PC-3 (cell line): ENCODE measurements at regions not wholly inside any gene's neighbourhood (a gene's known extent, or its start where the extent isn't known, plus 50 kb on each side); places are given as distances from the start of the nearest gene placed in this dataset.

Source experiments
- ATAC-seq: fragments of 200-7000 bp; cut with Tn5 transposase; 2 replicates; pipeline ENCODE4 v1.9.1; 2020; ENCODE audit warnings: mild to moderate bottlenecking, moderate library complexity
- BruUV-seq: library from RNA; stranded (reverse); fragments of 400-500 nt; replicated peaks from 2 replicates; lab custom pipeline; 2021; lab: Mats Ljungman, UMichigan
- CTCF ChIA-PET: fragments of 300-600 bp; sonication (Branson Sonifier 250); formaldehyde crosslinking; loops from one replicate; lab custom pipeline; 2022; ENCODE audit warnings: antibody characterized with exemption; lab: Charles Lee
- POLR2A ChIA-PET: fragments of 300-600 bp; sonication (Branson Sonifier 250); formaldehyde crosslinking; loops from one replicate; lab custom pipeline; 2022; ENCODE audit warnings: antibody characterized with exemption; ENCODE audit not compliant: unreplicated experiment; lab: Charles Lee
- DNase-seq: peaks from one replicate; pipeline ENCODE4 v3.0.0-alpha.2; 2015
- H2AFZ ChIP-seq: fragments of 300-600 bp; sonication (generic); 2 replicates; pipeline ENCODE4 v1.6.0; 2016; ENCODE audit warnings: antibody characterized with exemption, low read length
- H3F3A ChIP-seq: fragments of 300-600 bp; sonication (generic); one replicate; pipeline ENCODE4 v1.6.0; 2017; ENCODE audit warnings: antibody characterized with exemption, low read length, control low read depth, mild to moderate bottlenecking; ENCODE audit not compliant: unreplicated experiment
- H3K27ac ChIP-seq: fragments of 300-600 bp; sonication (generic); 2 replicates; pipeline ENCODE4 v1.5.1; 2016; ENCODE audit warnings: mild to moderate bottlenecking, low read length
- H3K27me3 ChIP-seq: fragments of 300-600 bp; sonication (generic); 2 replicates; pipeline ENCODE4 v1.6.1; 2016; ENCODE audit warnings: low read length, mixed read lengths
- H3K36me3 ChIP-seq: fragments of 300-600 bp; sonication (generic); 2 replicates; pipeline ENCODE4 v1.6.1; 2016; ENCODE audit warnings: low read depth, mixed run types, low read length, mixed read lengths
- H3K4me1 ChIP-seq: fragments of 300-600 bp; sonication (generic); 2 replicates; pipeline ENCODE4 v1.5.1; 2016; ENCODE audit warnings: low read length; ENCODE audit not compliant: insufficient read depth
- H3K4me2 ChIP-seq: fragments of 300-600 bp; sonication (generic); 2 replicates; pipeline ENCODE4 v1.6.0; 2016; ENCODE audit warnings: low read length
- H3K4me3 ChIP-seq: fragments of 300-600 bp; sonication (generic); 2 replicates; pipeline ENCODE4 v1.5.1; 2016; ENCODE audit warnings: mild to moderate bottlenecking, low read length, mixed read lengths
- H3K79me2 ChIP-seq: fragments of 300-600 bp; sonication (generic); 2 replicates; pipeline ENCODE4 v1.6.1; 2017; ENCODE audit warnings: low read length, mixed read lengths
- H3K9ac ChIP-seq: fragments of 300-600 bp; sonication (generic); 2 replicates; pipeline ENCODE4 v1.6.0; 2016; ENCODE audit warnings: mild to moderate bottlenecking, low read length
- H3K9me2 ChIP-seq: fragments of 300-600 bp; sonication (generic); replicated peaks from 2 replicates; pipeline ENCODE4 v1.6.1; 2016; ENCODE audit warnings: mixed run types, low read length, mixed read lengths
- H3K9me3 ChIP-seq: fragments of 300-600 bp; sonication (generic); 2 replicates; pipeline ENCODE4 v1.6.1; 2016; ENCODE audit warnings: low read length, mixed read lengths
- H4K20me1 ChIP-seq: fragments of 300-600 bp; sonication (generic); 2 replicates; pipeline ENCODE4 v1.6.1; 2016; ENCODE audit warnings: low read length, mixed read lengths
- CTCF ChIP-seq: fragments of 300-600 bp; sonication (generic); conservative IDR thresholded peaks from 2 replicates; pipeline ENCODE4 v1.5.1; 2017; ENCODE audit warnings: antibody characterized with exemption, low read depth, mild to moderate bottlenecking, low read length
- EZH2 ChIP-seq: fragments of 300-600 bp; sonication (generic); IDR thresholded peaks from one replicate; pipeline ENCODE4 v1.6.1; 2017; ENCODE audit warnings: antibody characterized with exemption, mild to moderate bottlenecking, low read length; ENCODE audit not compliant: unreplicated experiment
- EZH2phosphoT487 ChIP-seq: fragments of 300-600 bp; sonication (generic); IDR thresholded peaks from 2 replicates; pipeline ENCODE4 v1.6.1; 2018; ENCODE audit warnings: mild to moderate bottlenecking, antibody characterized with exemption, low read length, borderline replicate concordance
- intact Hi-C: fragments of 100-400 bp; cut with micrococcal nuclease; formaldehyde crosslinking; loops from 2 replicates; pipeline ENCODE4 v1.9.0; 2023

DNA sequence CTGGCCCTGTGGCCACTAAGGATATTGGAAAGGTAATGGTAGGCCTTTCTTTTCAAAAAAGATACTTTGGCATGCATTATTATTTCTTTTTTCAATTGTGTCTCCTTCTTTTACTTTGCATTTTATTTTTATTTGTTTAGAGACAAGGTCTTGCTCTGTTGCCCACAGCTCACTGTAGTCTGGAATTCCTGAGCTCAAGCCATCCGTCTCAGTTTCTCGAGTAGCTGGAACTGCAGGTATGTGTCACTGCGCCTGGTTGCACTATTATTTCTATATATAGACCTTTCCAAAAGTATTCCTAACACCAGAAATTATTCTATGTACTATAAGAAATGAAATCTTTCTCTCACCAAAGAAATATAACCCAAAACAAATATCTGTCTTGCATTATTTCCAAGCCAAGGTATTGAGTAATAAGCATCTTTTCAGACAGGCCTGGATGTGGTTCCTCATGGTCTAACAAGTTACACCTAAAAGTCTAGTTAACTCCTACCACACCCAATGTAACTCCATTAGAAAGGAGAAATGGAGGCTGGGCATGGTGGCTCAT is 500.8 kb upstream of the ANKRD30A start:
- H3K9me3 ChIP-seq = no peaks in the 10 kb centered on the region
- H3K27ac ChIP-seq = 0 out of 2 replicates have a peak overlapping the region, but pooled peaks have one; percentile 0
- CTCF ChIA-PET = interaction anchor here (0.9 kb wide), 1 partner anchor 101 kb away, joined by 4 read pairs; no protein-coding TSS in a partner anchor
- BruUV-seq = no TSS peak
- no peak for ATAC-seq
- 0 out of 2 replicates have a peak overlapping the region, but pooled peaks have one; percentile 2 for H2AFZ ChIP-seq
- DNase-seq = peak; percentile 67
- H3K4me3 ChIP-seq = no peak overlapping the region
- POLR2A ChIA-PET = no interaction called here
- H3K4me1 ChIP-seq = peaks cover 22% of the 10 kb centered on the region
- no peak for TF ChIP-seq CTCF
- TF ChIP-seq EZH2phosphoT487 = no peak
- TF ChIP-seq EZH2 = no peak
- H3F3A ChIP-seq = no peaks in the 10 kb centered on the region
- no peak overlapping the region for H3K4me2 ChIP-seq
- H3K9ac ChIP-seq = no peak overlapping the region
- no peaks in the 10 kb centered on the region for H3K79me2 ChIP-seq
- no peaks in the 10 kb centered on the region for H3K27me3 ChIP-seq
- H3K9me2 ChIP-seq = no peaks in the 10 kb centered on the region
- intact Hi-C loops = no loop called here
- no peaks in the 10 kb centered on the region for H3K36me3 ChIP-seq
- no peaks in the 10 kb centered on the region for H4K20me1 ChIP-seq

DNA sequence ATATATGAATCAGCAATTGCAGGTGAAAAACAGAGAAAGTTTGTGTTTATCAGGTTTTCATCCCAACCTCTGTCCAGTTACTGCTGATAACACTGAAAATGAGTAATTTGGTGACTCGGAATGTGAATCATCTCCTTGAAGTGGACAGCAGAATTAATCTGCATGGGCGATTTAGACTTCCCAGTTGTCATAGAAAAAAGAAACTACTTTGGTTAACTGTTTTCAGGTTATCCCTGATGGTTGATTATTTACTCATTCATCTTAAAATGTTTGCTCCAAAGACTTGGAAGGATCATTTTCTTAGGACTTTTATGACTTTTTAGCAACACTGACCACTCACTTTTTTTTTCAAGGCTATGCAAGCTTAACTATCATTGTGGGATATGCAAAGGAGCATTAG is 504.1 kb upstream of the ANKRD30A start:
- peak; percentile 82 for ATAC-seq
- H3K79me2 ChIP-seq = no peaks in the 10 kb centered on the region
- BruUV-seq = no TSS peak
- H4K20me1 ChIP-seq = no peaks in the 10 kb centered on the region
- H2AFZ ChIP-seq = no peak overlapping the region
- intact Hi-C loops = no loop called here
- no peaks in the 10 kb centered on the region for H3K36me3 ChIP-seq
- H3K9me3 ChIP-seq = no peaks in the 10 kb centered on the region
- H3K27ac ChIP-seq = no peak overlapping the region
- CTCF ChIA-PET = no interaction called here
- no peaks in the 10 kb centered on the region for H3F3A ChIP-seq
- DNase-seq = peak; percentile 81
- no peak overlapping the region for H3K9ac ChIP-seq
- POLR2A ChIA-PET = interaction anchor here (0.5 kb wide), 1 partner anchor 15 kb away, joined by 3 read pairs; no protein-coding TSS in a partner anchor
- peaks cover 14% of the 10 kb centered on the region for H3K4me1 ChIP-seq
- TF ChIP-seq EZH2phosphoT487 (no peak), EZH2 (no peak), CTCF (no peak)
- H3K4me3 ChIP-seq = no peak overlapping the region
- no peaks in the 10 kb centered on the region for H3K9me2 ChIP-seq
- H3K4me2 ChIP-seq = no peak overlapping the region
- H3K27me3 ChIP-seq = no peaks in the 10 kb centered on the region

- no peak overlapping the region for H2AFZ ChIP-seq
- POLR2A ChIA-PET = no interaction called here
- H4K20me1 ChIP-seq = no peaks in the 10 kb centered on the region
- no peaks in the 10 kb centered on the region for H3F3A ChIP-seq
- no peaks in the 10 kb centered on the region for H3K9me2 ChIP-seq
- H3K27me3 ChIP-seq = no peaks in the 10 kb centered on the region
- no peak overlapping the region for H3K4me2 ChIP-seq
- H3K36me3 ChIP-seq = no peaks in the 10 kb centered on the region
- H3K4me1 ChIP-seq = peaks cover 14% of the 10 kb centered on the region
- BruUV-seq = no TSS peak
- H3K79me2 ChIP-seq = no peaks in the 10 kb centered on the region
- H3K9ac ChIP-seq = no peak overlapping the region
- intact Hi-C loops = no loop called here
- no peak overlapping the region for H3K4me3 ChIP-seq
- peak; percentile 37 for DNase-seq
- no peak for ATAC-seq
- TF ChIP-seq EZH2phosphoT487 (no peak), CTCF (peak; percentile 38), EZH2 (no peak)
- CTCF ChIA-PET = interaction anchor here (0.7 kb wide), 1 partner anchor 1249 kb away, joined by 3 read pairs; no protein-coding TSS in a partner anchor
- no peak overlapping the region for H3K27ac ChIP-seq
- H3K9me3 ChIP-seq = no peaks in the 10 kb centered on the region
These were observed 513.0 kb upstream of the ANKRD30A start for GRCh38 chr10:36612436-36612835.
